ENCODE measurements at regions not wholly inside any gene's neighbourhood (a gene's known extent, or its start where the extent isn't known, plus 50 kb on each side); places are given as distances from the start of the nearest gene placed in this dataset.
A peak's percentile ranks its signal among the peaks of the same experiment; 100 is the strongest.

- Histone ChIP-seq H3K36me3 (no peaks in the 10 kb centered on the region), H3K27ac (no peak overlapping the region), H3K4me1 (ENCODE audit: control insufficient read depth in 1 of 2, low read depth in 2 of 2) (no peaks in the 10 kb centered on the region), H3K9me3 (no peaks in the 10 kb centered on the region), H3K4me3 (no peak overlapping the region), H3K27me3 (replicated peaks; ENCODE audit: insufficient read depth) (no peaks in the 10 kb centered on the region)
- no peak for TF ChIP-seq CTCF (IDR thresholded peaks at IDR 0.05)
- ATAC-seq (ENCODE audit: insufficient number of reproducible peaks, low FRiP score, low read depth) (no peak), DNase-seq (ENCODE audit: low spot score) (no peak)
Measured at GRCh38 chr2:225288986-225289385, 110.5 kb upstream of the NYAP2 start.

GRCh38 chr2:225282858-225283710 is 116.4 kb upstream of the NYAP2 start:
- no peak for DNase-seq (ENCODE audit: low spot score)

GRCh38 chr2:225276207-225276606 is 123.3 kb upstream of the NYAP2 start:
- Histone ChIP-seq H3K4me3 (no peak overlapping the region), H3K36me3 (no peaks in the 10 kb centered on the region), H3K27me3 (replicated peaks; ENCODE audit: insufficient read depth) (no peaks in the 10 kb centered on the region), H3K9me3 (peaks cover 5% of the 10 kb centered on the region), H3K4me1 (ENCODE audit: control insufficient read depth in 1 of 2, low read depth in 2 of 2) (no peaks in the 10 kb centered on the region), H3K27ac (no peak overlapping the region)
- no peak for TF ChIP-seq CTCF (IDR thresholded peaks at IDR 0.05)
- no peak for ATAC-seq (ENCODE audit: insufficient number of reproducible peaks, low FRiP score, low read depth)
- DNase-seq (ENCODE audit: low spot score), result no peak

More at GRCh38 chr2:225282858-225283710, 116.4 kb upstream of the NYAP2 start:
- H3K4me1 ChIP-seq (ENCODE audit: control insufficient read depth in 1 of 2, low read depth in 2 of 2), result no peaks in the 10 kb centered on the region
- H3K36me3 ChIP-seq, result no peaks in the 10 kb centered on the region
- H3K9me3 ChIP-seq, result no peaks in the 10 kb centered on the region
- no peaks in the 10 kb centered on the region for H3K27me3 ChIP-seq (replicated peaks; ENCODE audit: insufficient read depth)
- H3K27ac ChIP-seq, result no peak overlapping the region
- peak; percentile 9 for TF ChIP-seq CTCF (IDR thresholded peaks at IDR 0.05)
- H3K4me3 ChIP-seq, result no peak overlapping the region
- no peak for ATAC-seq (ENCODE audit: insufficient number of reproducible peaks, low FRiP score, low read depth)

- peaks cover 5% of the 10 kb centered on the region for H3K9me3 ChIP-seq
- H3K27ac ChIP-seq, result no peak overlapping the region
- no peaks in the 10 kb centered on the region for H3K27me3 ChIP-seq (replicated peaks; ENCODE audit: insufficient read depth)
- ATAC-seq (ENCODE audit: insufficient number of reproducible peaks, low FRiP score, low read depth) (no peak), DNase-seq (ENCODE audit: low spot score) (no peak)
- no peak for TF ChIP-seq CTCF (IDR thresholded peaks at IDR 0.05)
- H3K4me1 ChIP-seq (ENCODE audit: control insufficient read depth in 1 of 2, low read depth in 2 of 2), result no peaks in the 10 kb centered on the region
- H3K36me3 ChIP-seq, result no peaks in the 10 kb centered on the region
- no peak overlapping the region for H3K4me3 ChIP-seq
Measured at GRCh38 chr2:225275443-225275842, 124.1 kb upstream of the NYAP2 start.

- Histone ChIP-seq H3K27ac (no peak overlapping the region), H3K9me3 (peaks cover 5% of the 10 kb centered on the region), H3K4me1 (ENCODE audit: control insufficient read depth in 1 of 2, low read depth in 2 of 2) (no peaks in the 10 kb centered on the region), H3K36me3 (no peaks in the 10 kb centered on the region), H3K27me3 (replicated peaks; ENCODE audit: insufficient read depth) (no peaks in the 10 kb centered on the region), H3K4me3 (no peak overlapping the region)
- DNase-seq (ENCODE audit: low spot score) (no peak), ATAC-seq (ENCODE audit: insufficient number of reproducible peaks, low FRiP score, low read depth) (no peak)
- no peak for TF ChIP-seq CTCF (IDR thresholded peaks at IDR 0.05)
Measured at GRCh38 chr2:225274751-225275150, 124.8 kb upstream of the NYAP2 start.
